SH-SY5Y (cell line): ENCODE measurements at regions not wholly inside any gene's neighbourhood (a gene's known extent, or its start where the extent isn't known, plus 50 kb on each side); places are given as distances from the start of the nearest gene placed in this dataset.

Experiments
- GATA2 ChIP-seq: IDR thresholded peaks from 2 replicates; pipeline ENCODE4 v1.6.1; 2011; ENCODE audit warnings: mild to moderate bottlenecking, low read depth, low read length
- GATA3 ChIP-seq: IDR thresholded peaks from 2 replicates; pipeline ENCODE4 v1.6.1; 2011; ENCODE audit warnings: low read depth, mild to moderate bottlenecking, low read length, moderate library complexity

DNA sequence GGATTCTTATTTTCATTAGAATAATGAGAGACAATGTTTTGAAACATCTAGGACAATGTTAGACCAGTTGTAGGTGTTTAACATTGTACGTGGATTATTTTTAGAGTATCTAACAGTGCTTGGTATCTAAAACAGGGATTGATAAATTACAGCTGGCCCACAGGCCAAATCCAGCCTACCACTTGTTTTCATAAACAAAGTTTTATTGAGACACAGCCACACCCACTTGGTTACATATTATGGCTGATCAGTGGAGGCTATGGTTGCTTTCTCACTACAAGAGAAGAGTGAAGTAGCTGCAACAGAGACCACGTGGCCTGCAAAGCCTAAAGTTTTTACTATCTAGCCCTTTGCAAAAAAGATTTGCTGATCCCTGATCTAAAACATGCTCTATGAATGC, 223.1 kb upstream of the CTNNB1 start:
- TF ChIP-seq GATA2 (no peak), GATA3 (no peak)
